Coronary artery (tissue), 2 donors: ENCODE measurements at regions not wholly inside any gene's neighbourhood (a gene's known extent, or its start where the extent isn't known, plus 50 kb on each side); places are given as distances from the start of the nearest gene placed in this dataset.
A peak's percentile ranks its signal among the peaks of the same experiment; 100 is the strongest.

Experiments used
- DNase-seq: peaks from one replicate; pipeline ENCODE4 v3.0.0-alpha.2; 2017; ENCODE audit warnings: low spot score
- H3K27ac ChIP-seq, 2 donors: fragments of 200-600 bp; sonication (generic); one replicate each; pipeline ENCODE4 v1.5.1; 2016 to 2019
- H3K4me3 ChIP-seq: fragments of 200-600 bp; sonication (generic); 2 replicates; pipeline ENCODE4 v1.5.1; 2016; ENCODE audit warnings: mild to moderate bottlenecking, moderate library complexity
- CTCF ChIP-seq: fragments of 200-600 bp; sonication (generic); IDR thresholded peaks from one replicate; pipeline ENCODE4 v1.5.1; 2019; ENCODE audit warnings: antibody characterized with exemption

- H3K27ac ChIP-seq = peak overlapping the region; percentile 68 to 69
- no peak overlapping the region for H3K4me3 ChIP-seq
- no peak for TF ChIP-seq CTCF
- no peak for DNase-seq
Observed at GRCh38 chr10:44015702-44016500, 367.2 kb upstream of the ZNF32 start.

GRCh38 chr10:44014644-44015250, 366.1 kb upstream of the ZNF32 start:
- Histone ChIP-seq H3K27ac (peak overlapping the region in 1 of 2 donors; percentile 45), H3K4me3 (no peak overlapping the region)
- no peak for DNase-seq
- TF ChIP-seq CTCF = no peak

GRCh38 chr10:44013981-44014380, 365.3 kb upstream of the ZNF32 start:
- H3K27ac ChIP-seq = no peak overlapping the region
- no peak for DNase-seq
- H3K4me3 ChIP-seq = no peak overlapping the region
- no peak for TF ChIP-seq CTCF

GRCh38 chr10:44012921-44013320, 364.2 kb upstream of the ZNF32 start:
- TF ChIP-seq CTCF = no peak
- Histone ChIP-seq H3K27ac (no peak overlapping the region), H3K4me3 (no peak overlapping the region)
- DNase-seq = no peak

GRCh38 chr10:44011603-44011981, 362.9 kb upstream of the ZNF32 start:
- no peak for DNase-seq
- no peak for TF ChIP-seq CTCF
- Histone ChIP-seq H3K27ac (no peak overlapping the region), H3K4me3 (no peak overlapping the region)

- DNase-seq = no peak
- Histone ChIP-seq H3K4me3 (no peak overlapping the region), H3K27ac (no peak overlapping the region)
- TF ChIP-seq CTCF = no peak
Observed at GRCh38 chr10:44010873-44011602, 362.4 kb upstream of the ZNF32 start.
